ENCODE measurements at regions not wholly inside any gene's neighbourhood (a gene's known extent, or its start where the extent isn't known, plus 50 kb on each side); places are given as distances from the start of the nearest gene placed in this dataset.
A peak's percentile ranks its signal among the peaks of the same experiment; 100 is the strongest.
"Not testable (repeated sequence)": the region's sequence is repeated elsewhere in the genome, so short reads cannot be mapped to it uniquely, and the experiment has no call there.

GRCh38 chr12:131589221-131589897 lies 121.5 kb upstream of the SFSWAP start:
- no peak for DNase-seq

- no peak for DNase-seq
These were observed 120.9 kb upstream of the SFSWAP start for GRCh38 chr12:131589966-131590365.

GRCh38 chr12:131591136-131591535 lies 119.8 kb upstream of the SFSWAP start:
- DNase-seq = no peak

DNA sequence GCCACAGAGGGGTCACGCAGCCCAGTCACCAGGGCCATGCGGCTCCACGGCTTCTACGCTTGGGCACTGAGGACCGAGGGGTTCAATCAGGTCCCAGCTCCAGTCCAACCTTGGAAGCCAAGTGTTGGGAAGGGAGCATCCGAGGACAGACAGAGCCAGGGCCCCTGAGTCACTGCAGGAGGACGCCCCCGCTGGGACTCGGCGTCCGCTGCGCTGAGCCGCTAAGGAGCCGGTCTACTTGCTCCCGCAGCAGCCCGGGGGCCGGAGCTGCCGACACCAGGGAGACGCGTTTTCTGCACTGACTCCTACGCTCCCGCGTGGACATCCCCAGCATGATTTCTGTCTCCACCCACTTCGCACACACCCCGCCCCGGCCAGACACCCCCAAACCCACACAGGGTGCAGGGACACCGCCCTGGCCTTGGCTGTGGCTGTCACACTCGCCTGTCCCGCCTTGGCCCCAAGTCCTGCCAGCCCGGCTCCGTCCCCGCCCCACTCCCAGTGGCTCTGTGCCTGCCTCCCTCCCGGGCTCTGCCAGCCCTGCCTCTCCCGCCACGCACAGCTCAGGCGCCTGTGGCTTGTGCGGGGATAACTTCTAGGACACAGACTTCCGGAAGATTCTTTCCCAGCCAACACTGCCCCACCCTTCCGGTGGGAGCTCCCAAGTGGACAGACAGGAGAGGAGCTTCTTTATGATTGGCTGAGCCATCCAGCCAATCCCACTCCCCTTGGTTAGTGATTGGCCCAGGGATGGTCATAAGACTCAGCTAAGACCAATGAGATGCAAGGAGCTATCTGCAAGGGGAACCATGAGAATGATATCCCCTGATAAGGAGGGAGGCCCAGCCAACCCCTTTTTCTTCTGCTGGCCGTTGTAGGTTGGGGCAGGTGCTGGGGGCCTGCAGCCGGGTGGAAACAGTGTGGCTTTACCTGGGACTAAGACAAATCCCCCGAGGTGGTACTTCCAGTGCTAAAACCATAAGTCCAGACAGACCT lies 118.9 kb upstream of the SFSWAP start:
- no peak for DNase-seq

- peak in 1 of 2 donors; percentile 22 for DNase-seq
These were observed 117.9 kb upstream of the SFSWAP start for GRCh38 chr12:131592972-131593371.

DNA sequence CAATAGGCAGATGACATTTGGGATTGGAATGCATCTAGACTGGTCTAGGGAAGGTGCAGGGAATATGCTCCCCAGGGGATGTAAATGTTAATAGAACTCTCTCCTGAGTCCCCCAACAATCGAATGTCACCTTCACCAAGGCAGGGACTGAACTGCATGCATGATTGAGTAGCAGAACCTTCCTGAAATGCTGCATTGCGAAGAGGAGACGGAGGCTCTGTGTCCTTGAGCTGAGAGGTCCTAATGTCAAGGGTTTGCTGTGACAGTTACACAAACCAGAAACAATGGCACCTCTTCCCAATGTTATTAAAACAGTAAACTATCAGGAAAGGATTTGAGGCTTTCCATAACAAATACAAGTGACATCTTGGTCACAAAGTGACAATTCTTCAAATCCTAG lies 117.5 kb upstream of the SFSWAP start:
- DNase-seq = no peak

GRCh38 chr12:131596115-131596514 lies 114.8 kb upstream of the SFSWAP start:
- no peak for DNase-seq

DNA sequence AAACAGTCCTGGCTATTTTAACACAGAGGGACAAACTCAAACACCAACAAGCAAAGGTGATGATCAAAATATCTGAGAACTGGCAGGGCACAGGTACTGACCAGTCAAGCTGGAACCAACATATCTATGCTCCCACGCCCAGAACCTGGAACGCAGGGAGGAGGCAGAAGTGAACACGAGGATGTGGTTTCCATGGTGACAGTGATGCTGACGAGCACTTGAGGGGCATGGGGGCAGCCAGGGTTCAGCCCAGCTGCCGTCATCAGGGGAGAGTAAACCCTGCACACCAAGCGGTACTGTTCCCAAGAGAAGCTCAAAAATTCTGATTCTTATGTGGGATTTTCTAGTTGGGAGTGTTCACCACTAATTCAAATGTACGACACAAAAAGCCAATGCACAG lies 113.6 kb upstream of the SFSWAP start:
- no peak for DNase-seq

GRCh38 chr12:131598717-131599116 lies 112.2 kb upstream of the SFSWAP start:
- DNase-seq = peak in 1 of 2 donors; percentile 26

GRCh38 chr12:131599190-131600159 lies 111.4 kb upstream of the SFSWAP start:
- DNase-seq = no peak

DNA sequence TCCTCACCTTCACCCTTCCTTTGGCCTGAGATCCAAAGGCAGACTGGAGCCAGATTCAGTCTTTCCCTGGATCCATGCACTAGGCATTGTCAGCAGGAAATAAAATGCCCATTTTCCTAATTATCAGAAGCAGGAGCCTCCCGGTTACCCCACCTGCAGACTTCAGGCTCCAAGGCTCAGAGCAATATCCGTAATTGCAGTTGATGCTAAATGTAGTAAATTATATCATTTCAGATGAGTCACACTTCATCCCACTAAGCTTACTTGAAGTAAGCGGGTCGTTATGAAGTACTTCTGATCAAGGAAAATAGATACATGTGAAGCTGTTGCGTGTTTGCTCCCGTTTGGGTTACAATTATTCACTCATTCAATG lies 110.7 kb upstream of the SFSWAP start:
- DNase-seq = no peak

DNA sequence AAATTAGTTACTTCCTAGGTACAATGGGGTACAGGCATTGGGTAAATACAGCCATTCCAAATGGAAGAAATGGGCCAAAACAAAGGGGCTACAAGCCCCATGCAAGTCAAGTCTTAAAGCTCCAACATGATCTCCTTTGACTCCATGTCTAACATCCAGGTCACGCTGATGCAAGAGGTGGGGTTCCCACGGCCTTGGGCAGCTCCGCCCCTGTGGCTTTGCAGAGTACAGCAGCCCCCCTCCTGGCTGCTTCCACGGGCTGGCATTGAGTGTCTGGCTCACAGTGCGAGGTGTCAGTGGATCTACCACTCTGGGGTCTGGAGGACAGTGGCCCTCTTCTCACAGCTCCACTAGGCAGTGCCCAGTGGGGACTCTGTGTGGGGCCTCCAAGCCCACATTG lies 109.4 kb upstream of the SFSWAP start:
- not testable (repeated sequence) for DNase-seq

DNA sequence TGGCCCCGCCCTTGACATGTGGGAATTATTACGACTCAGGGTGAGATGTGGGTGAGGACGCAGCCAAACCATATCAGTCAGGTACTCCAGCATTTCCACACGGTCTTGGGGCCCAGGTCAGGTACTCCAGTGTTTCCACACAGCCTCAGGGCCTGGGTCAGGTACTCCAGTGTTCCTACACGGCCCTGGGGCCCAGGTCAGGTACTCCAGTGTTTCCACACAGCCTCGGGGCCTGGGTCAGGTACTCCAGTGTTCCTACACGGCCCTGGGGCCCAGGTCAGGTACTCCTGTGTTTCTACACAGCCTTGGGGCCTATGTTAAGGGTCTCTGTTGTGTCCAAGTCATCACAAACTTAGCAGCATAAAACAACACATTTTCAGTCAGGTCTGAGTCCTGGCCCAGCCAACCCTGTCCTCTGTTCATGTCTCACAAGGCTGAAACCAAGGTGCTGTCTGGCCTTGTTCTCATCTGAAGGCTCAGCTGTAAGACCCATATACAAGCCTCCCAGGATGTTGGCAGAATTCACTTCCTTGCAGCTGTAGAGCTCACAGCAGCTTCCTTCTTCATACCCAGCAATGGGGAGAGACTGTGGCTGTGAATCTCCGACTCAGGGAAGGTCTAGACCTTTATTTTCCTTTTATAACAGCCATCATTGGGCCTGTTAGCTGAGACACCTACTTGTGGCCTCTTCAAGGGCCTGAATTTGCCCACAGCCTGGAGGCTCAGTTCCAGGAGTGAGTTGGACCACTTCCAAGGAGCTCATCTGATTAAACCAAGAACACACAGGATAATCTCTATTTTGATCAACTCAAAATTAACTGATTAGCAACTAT lies 107.6 kb upstream of the SFSWAP start:
- DNase-seq = peak in 1 of 2 donors; percentile 16

DNA sequence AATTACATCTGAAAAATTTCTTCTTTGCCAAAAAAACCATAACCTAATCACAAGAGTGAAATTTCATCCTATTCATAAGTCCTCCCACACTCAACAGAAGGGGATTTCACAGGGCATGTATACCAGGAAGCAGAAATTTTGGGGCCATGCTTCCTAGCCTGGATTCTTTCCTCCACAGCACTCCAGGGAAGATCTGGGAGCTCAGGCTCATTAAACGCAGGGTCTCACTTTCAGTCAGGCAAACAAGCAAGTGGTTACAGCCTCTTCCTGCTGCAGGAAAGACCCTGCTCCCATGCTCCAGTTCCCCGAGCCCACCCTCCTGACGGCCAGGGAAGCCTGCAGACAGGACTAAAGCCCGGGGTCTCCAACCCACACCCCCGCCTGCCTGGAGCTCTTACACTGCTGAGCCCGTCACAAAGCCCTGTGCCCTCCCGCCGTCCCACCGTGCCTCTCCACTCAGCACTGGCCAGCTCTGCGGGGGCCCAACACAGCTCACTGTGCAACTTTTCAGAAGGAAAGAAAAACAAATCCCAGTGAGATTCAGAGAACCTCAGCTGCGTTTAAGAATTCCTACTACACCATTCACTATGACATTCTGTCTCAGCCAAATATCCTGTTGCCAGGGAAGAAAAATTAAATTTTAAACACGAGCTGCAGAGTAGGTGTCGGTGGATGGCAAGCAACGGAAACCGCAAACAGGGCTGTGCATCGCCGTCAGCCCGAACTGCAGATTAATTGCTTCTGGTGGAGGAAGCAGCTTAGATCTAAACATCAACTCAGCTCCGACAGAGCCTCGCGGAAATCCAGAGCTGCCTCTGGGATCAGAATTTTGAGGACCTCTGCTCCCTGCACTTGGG lies 106.7 kb upstream of the SFSWAP start:
- peak; percentile 25 to 61 for DNase-seq

DNA sequence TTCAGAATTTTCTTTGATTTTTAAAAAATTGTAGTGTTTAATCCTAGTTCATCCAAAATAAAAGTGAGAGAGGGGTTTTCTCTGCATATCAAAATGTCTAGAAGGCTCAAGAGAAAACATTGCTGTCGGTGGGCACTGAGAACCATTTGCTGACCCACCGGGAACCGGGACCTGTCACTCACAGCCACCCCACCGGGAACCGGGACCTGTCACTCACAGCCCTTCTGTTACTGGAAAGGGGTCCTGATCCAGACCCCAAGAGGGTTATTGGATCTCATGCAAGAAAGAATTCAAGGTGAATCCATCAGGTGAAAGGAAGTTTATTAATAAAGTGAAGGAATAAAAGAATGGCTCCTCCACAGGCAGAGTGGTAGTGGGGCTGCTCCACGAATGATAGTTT lies 106.0 kb upstream of the SFSWAP start:
- DNase-seq = no peak

DNA sequence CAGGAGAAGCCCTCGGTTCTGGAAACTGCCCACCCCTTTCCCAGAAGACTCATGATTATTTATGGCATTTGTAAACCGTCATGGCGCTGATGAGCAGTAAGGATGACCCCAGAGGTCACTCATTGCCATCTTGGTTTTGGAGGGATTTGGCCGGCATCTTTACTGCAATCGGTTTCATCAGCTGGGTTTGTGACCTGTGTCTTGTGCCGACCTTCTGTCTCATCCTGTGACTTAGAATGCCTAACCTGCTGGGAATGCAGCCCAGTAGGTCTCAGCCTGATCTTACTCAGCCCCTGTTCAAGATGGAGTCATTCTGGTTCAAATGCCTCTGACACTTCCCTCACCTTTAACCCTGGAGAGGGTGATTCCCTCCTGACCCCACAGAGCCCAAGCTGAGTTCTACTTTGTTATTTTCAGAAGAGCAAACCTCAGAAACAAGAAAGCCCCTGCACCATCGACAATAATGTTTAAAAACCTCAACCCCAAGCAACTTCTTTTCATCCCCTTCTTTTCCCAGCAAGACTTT lies 105.5 kb upstream of the SFSWAP start:
- DNase-seq = no peak

DNA sequence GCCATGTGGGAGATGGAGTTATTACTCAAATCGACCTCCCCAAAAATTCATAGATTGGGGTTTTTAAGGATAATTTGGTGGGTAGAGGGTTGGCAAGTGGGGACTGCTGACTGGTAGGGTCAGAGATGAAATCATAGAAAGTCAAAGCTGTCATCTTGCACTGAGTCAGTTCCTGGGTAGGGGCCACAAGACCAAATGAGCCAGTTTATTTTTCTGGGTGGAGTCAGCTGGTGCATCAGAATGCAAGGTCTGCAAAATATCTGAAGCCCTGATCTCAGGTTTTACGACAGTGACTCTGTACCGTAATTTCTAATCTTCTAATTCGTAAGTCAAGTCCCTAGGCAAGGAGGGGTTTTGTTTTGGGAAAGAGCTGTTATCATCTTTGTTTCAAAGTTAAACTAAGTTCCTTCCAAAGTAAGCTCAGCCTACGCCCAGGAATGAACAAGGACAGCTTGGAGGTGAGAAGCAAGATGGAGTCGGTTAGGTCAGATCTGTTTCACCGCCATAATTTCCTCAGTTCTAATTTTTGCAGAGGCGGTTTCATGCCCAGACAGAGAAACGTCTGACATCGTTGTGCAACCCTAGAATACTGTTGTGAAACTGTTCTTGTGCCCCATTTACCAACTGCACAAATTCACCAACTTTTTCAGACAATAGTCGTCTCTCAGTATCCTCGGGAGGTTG lies 104.5 kb upstream of the SFSWAP start:
- DNase-seq = no peak

- DNase-seq = peak in 1 of 2 donors; percentile 39
These were observed 103.0 kb upstream of the SFSWAP start for GRCh38 chr12:131607658-131608447.

Measured in CD4-positive, alpha-beta T cell treated with Interferon alpha-2 for 1 hour (primary cell).